SU-DHL-6 (cell line): ENCODE measurements at regions not wholly inside any gene's neighbourhood (a gene's known extent, or its start where the extent isn't known, plus 50 kb on each side); places are given as distances from the start of the nearest gene placed in this dataset.

Source experiments
- H2AFZ ChIP-seq: fragments of 200-600 bp; sonication (generic); 2 replicates; pipeline ENCODE4 v1.6.1; 2014; ENCODE audit warnings: low read depth, mild to moderate bottlenecking, moderate library complexity, mixed read lengths, antibody characterized with exemption, low read length; ENCODE audit not compliant: severe bottlenecking
- H3F3A ChIP-seq: fragments of 200-600 bp; shearing (Covaris generic); 2 replicates; pipeline ENCODE4 v1.6.0; 2016; ENCODE audit warnings: antibody characterized with exemption, mild to moderate bottlenecking; ENCODE audit not compliant: insufficient read depth
- H3K27ac ChIP-seq: fragments of 200-600 bp; sonication (generic); 2 replicates; pipeline ENCODE4 v1.5.1; 2016; ENCODE audit warnings: low read depth, mild to moderate bottlenecking, low read length, moderate library complexity, mixed read lengths
- H3K27me3 ChIP-seq: fragments of 200-600 bp; sonication (generic), shearing (Covaris generic); 2 replicates; pipeline ENCODE4 v1.6.0; 2014; ENCODE audit warnings: mild to moderate bottlenecking, low read length
- H3K36me3 ChIP-seq: fragments of 200-600 bp; sonication (generic); 2 replicates; pipeline ENCODE4 v1.6.1; 2014; ENCODE audit warnings: mild to moderate bottlenecking, low read length, mixed read lengths
- H3K4me2 ChIP-seq: fragments of 300-600, 200-600 bp; shearing (Covaris generic), sonication (generic); 2 replicates; pipeline ENCODE4 v1.6.0; 2014; ENCODE audit warnings: low read length, low read depth, mild to moderate bottlenecking; ENCODE audit not compliant: poor library complexity, severe bottlenecking
- H3K4me3 ChIP-seq: fragments of 200-600 bp; sonication (generic); 2 replicates; pipeline ENCODE4 v1.5.1; 2014; ENCODE audit warnings: antibody characterized with exemption, low read length, mild to moderate bottlenecking, mixed read lengths; ENCODE audit not compliant: insufficient read depth, poor library complexity, severe bottlenecking
- H3K79me2 ChIP-seq: fragments of 200-600 bp; sonication (generic); 2 replicates; pipeline ENCODE4 v1.6.1; 2014; ENCODE audit warnings: mild to moderate bottlenecking, low read length, moderate library complexity; ENCODE audit not compliant: insufficient read depth
- H3K9ac ChIP-seq: fragments of 200-600 bp; sonication (generic); 2 replicates; pipeline ENCODE4 v1.7.0; 2014; ENCODE audit warnings: mild to moderate bottlenecking, low read length
- H3K9me2 ChIP-seq: fragments of 200-600 bp; sonication (generic); replicated peaks from 2 replicates; pipeline ENCODE4 v1.6.1; 2014; ENCODE audit warnings: low read length; ENCODE audit not compliant: insufficient read depth
- H3K9me3 ChIP-seq: fragments of 200-600 bp; sonication (generic); 2 replicates; pipeline ENCODE4 v1.6.1; 2014; ENCODE audit warnings: low read length, mixed read lengths; ENCODE audit not compliant: insufficient read depth
- H4K20me1 ChIP-seq: fragments of 200-600 bp; sonication (generic); 2 replicates; pipeline ENCODE4 v1.6.1; 2014; ENCODE audit warnings: low read depth, mild to moderate bottlenecking, antibody characterized with exemption, low read length, moderate library complexity, mixed read lengths
- CTCF ChIP-seq: fragments of 200-600 bp; sonication (generic); IDR thresholded peaks from one replicate; pipeline ENCODE4 v1.5.1; 2017; ENCODE audit warnings: antibody characterized with exemption, mild to moderate bottlenecking, low read length, moderate library complexity; ENCODE audit not compliant: insufficient read depth, poor library complexity, severe bottlenecking
- EZH2phosphoT487 ChIP-seq: fragments of 200-600 bp; sonication (generic), shearing (Covaris generic); conservative IDR thresholded peaks from 2 replicates; pipeline ENCODE4 v1.6.1; 2018; ENCODE audit warnings: mild to moderate bottlenecking, antibody characterized with exemption, low read length, moderate library complexity, mixed read lengths

- no peaks in the 10 kb centered on the region for H4K20me1 ChIP-seq
- no peak overlapping the region for H3K27ac ChIP-seq
- no peaks in the 10 kb centered on the region for H3K27me3 ChIP-seq
- H3F3A ChIP-seq: no peaks in the 10 kb centered on the region
- no peak overlapping the region for H3K4me3 ChIP-seq
- no peaks in the 10 kb centered on the region for H3K9me2 ChIP-seq
- no peak overlapping the region for H3K4me2 ChIP-seq
- no peak overlapping the region for H2AFZ ChIP-seq
- no peaks in the 10 kb centered on the region for H3K9me3 ChIP-seq
- no peaks in the 10 kb centered on the region for H3K36me3 ChIP-seq
- no peak for TF ChIP-seq EZH2phosphoT487
- no peaks in the 10 kb centered on the region for H3K79me2 ChIP-seq
- H3K9ac ChIP-seq: no peak overlapping the region
These were observed 353.6 kb upstream of the USP24 start for GRCh38 chr1:55568732-55569131.

GRCh38 chr1:55560266-55560665 lies 345.1 kb upstream of the USP24 start:
- Histone ChIP-seq H3K79me2 (no peaks in the 10 kb centered on the region), H3K9me2 (no peaks in the 10 kb centered on the region), H4K20me1 (no peaks in the 10 kb centered on the region), H3K9ac (no peak overlapping the region), H3K27ac (no peak overlapping the region), H3K4me3 (no peak overlapping the region), H3K9me3 (no peaks in the 10 kb centered on the region), H2AFZ (no peak overlapping the region), H3F3A (no peaks in the 10 kb centered on the region), H3K4me2 (no peak overlapping the region), H3K27me3 (no peaks in the 10 kb centered on the region), H3K36me3 (no peaks in the 10 kb centered on the region)
- no peak for TF ChIP-seq CTCF
- TF ChIP-seq EZH2phosphoT487: no peak

GRCh38 chr1:55559842-55560241 lies 344.7 kb upstream of the USP24 start:
- no peak overlapping the region for H3K4me3 ChIP-seq
- H3K27ac ChIP-seq: no peak overlapping the region
- no peak for TF ChIP-seq EZH2phosphoT487
- TF ChIP-seq CTCF: no peak
- H3K36me3 ChIP-seq: no peaks in the 10 kb centered on the region
- no peaks in the 10 kb centered on the region for H3K27me3 ChIP-seq
- no peaks in the 10 kb centered on the region for H4K20me1 ChIP-seq
- H3F3A ChIP-seq: no peaks in the 10 kb centered on the region
- no peak overlapping the region for H3K9ac ChIP-seq
- no peaks in the 10 kb centered on the region for H3K9me2 ChIP-seq
- H3K9me3 ChIP-seq: no peaks in the 10 kb centered on the region
- no peaks in the 10 kb centered on the region for H3K79me2 ChIP-seq
- no peak overlapping the region for H3K4me2 ChIP-seq
- no peak overlapping the region for H2AFZ ChIP-seq

- TF ChIP-seq CTCF (no peak), EZH2phosphoT487 (no peak)
- H3K9ac ChIP-seq: no peak overlapping the region
- no peaks in the 10 kb centered on the region for H3K27me3 ChIP-seq
- H2AFZ ChIP-seq: no peak overlapping the region
- H3K79me2 ChIP-seq: no peaks in the 10 kb centered on the region
- no peaks in the 10 kb centered on the region for H3K9me3 ChIP-seq
- no peaks in the 10 kb centered on the region for H3K9me2 ChIP-seq
- no peaks in the 10 kb centered on the region for H3F3A ChIP-seq
- H4K20me1 ChIP-seq: no peaks in the 10 kb centered on the region
- H3K27ac ChIP-seq: no peak overlapping the region
- no peak overlapping the region for H3K4me3 ChIP-seq
- H3K36me3 ChIP-seq: no peaks in the 10 kb centered on the region
- no peak overlapping the region for H3K4me2 ChIP-seq
These were observed 344.0 kb upstream of the USP24 start for GRCh38 chr1:55559161-55559611.
